ENCODE measurements at regions not wholly inside any gene's neighbourhood (a gene's known extent, or its start where the extent isn't known, plus 50 kb on each side); places are given as distances from the start of the nearest gene placed in this dataset.

GRCh38 chr13:74969419-74969818, 512.5 kb downstream of the TBC1D4 start:
- no TSS peak for BruUV-seq (replicated peaks)
- CTCF ChIA-PET, result no interaction called here
- H3K27me3 ChIP-seq (replicated peaks; ENCODE audit: insufficient read depth, low read depth, low read length, poor library complexity), result no peaks in the 10 kb centered on the region
- no peaks in the 10 kb centered on the region for H3K36me3 ChIP-seq (ENCODE audit: insufficient read depth, low read length, poor library complexity, severe bottlenecking)
- POLR2A ChIA-PET (ENCODE audit: low non-redundant PET), result no interaction called here
- TF ChIP-seq CTCF (conservative IDR thresholded peaks at IDR 0.05; ENCODE audit: low read depth, low read length) (no peak), EZH2 (IDR thresholded peaks at IDR 0.05; ENCODE audit: borderline replicate concordance, low read depth, low read length, poor library complexity, severe bottlenecking) (no peak)
- H3K4me3 ChIP-seq (ENCODE audit: low read depth, low read length, poor library complexity, severe bottlenecking), result no peak overlapping the region
- intact Hi-C loops (cut with micrococcal nuclease; ENCODE audit: unreplicated experiment), result no loop called here
- no peaks in the 10 kb centered on the region for H3K9me3 ChIP-seq (ENCODE audit: low read depth, low read length, poor library complexity, severe bottlenecking)
- no peaks in the 10 kb centered on the region for H3K4me1 ChIP-seq (ENCODE audit: insufficient read depth, low read length, poor library complexity, severe bottlenecking)
- no peak for DNase-seq (ENCODE audit: low spot score)
- H3K27ac ChIP-seq (ENCODE audit: low read depth, low read length, poor library complexity, severe bottlenecking), result no peak overlapping the region

DNA sequence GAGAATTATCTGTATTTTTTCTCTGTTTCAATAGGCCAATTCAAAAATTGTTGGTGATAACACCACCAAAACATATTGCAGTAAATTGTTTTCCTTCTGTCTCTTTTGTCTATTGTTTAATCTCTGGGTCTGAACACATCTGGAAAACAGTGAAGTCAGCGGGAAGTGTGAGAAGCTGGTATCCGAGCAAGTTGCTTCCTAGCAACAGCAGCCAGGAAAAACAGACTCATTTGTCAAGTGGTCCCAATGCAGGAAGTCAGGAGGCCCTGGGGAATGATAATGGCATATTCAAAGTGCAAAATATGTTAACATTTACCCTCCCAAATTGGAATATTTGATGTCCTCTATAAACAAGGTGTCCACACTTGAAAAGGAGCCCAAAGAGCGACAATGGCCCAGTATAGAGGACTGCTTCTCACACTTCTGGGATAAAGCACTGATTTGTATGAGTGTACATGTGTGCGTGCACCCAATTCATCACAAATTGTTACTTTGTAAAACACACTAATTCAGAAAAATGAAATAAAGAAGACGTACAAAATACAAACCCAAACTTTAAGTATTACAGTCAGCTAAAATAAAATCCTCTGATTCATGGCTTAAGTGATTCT, 515.0 kb downstream of the TBC1D4 start:
- Histone ChIP-seq H3K4me1 (ENCODE audit: insufficient read depth, low read length, poor library complexity, severe bottlenecking) (no peaks in the 10 kb centered on the region), H3K27ac (ENCODE audit: low read depth, low read length, poor library complexity, severe bottlenecking) (no peak overlapping the region), H3K9me3 (ENCODE audit: low read depth, low read length, poor library complexity, severe bottlenecking) (no peaks in the 10 kb centered on the region), H3K4me3 (ENCODE audit: low read depth, low read length, poor library complexity, severe bottlenecking) (no peak overlapping the region), H3K36me3 (ENCODE audit: insufficient read depth, low read length, poor library complexity, severe bottlenecking) (no peaks in the 10 kb centered on the region), H3K27me3 (replicated peaks; ENCODE audit: insufficient read depth, low read depth, low read length, poor library complexity) (no peaks in the 10 kb centered on the region)
- CTCF ChIA-PET, result no interaction called here
- POLR2A ChIA-PET (ENCODE audit: low non-redundant PET), result no interaction called here
- intact Hi-C loops (cut with micrococcal nuclease; ENCODE audit: unreplicated experiment), result no loop called here
- peak; percentile 3 for DNase-seq (ENCODE audit: low spot score)
- BruUV-seq (replicated peaks), result no TSS peak
- TF ChIP-seq CTCF (conservative IDR thresholded peaks at IDR 0.05; ENCODE audit: low read depth, low read length), result no peak
- TF ChIP-seq EZH2 (IDR thresholded peaks at IDR 0.05; ENCODE audit: borderline replicate concordance, low read depth, low read length, poor library complexity, severe bottlenecking), result no peak

DNA sequence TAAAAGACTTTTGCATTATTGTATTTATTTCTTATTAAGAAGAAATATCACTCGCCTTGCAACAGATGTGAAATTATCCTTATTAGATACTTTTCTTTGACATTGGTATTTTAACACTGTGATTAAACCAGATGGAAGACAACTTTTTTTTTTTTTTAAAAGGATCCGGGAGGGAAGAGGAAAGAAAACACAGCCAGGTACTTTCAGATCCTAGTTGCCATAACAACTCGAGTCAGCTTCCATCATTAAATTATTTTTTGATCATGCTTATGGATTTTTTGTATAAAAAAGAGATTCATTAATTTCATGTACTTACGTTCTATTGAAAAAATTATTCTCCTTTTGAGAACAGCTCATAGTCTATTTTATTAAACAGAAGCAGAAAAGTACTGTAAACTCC, 515.7 kb downstream of the TBC1D4 start:
- POLR2A ChIA-PET (ENCODE audit: low non-redundant PET), result no interaction called here
- intact Hi-C loops (cut with micrococcal nuclease; ENCODE audit: unreplicated experiment), result no loop called here
- H3K4me3 ChIP-seq (ENCODE audit: low read depth, low read length, poor library complexity, severe bottlenecking), result no peak overlapping the region
- TF ChIP-seq CTCF (conservative IDR thresholded peaks at IDR 0.05; ENCODE audit: low read depth, low read length) (no peak), EZH2 (IDR thresholded peaks at IDR 0.05; ENCODE audit: borderline replicate concordance, low read depth, low read length, poor library complexity, severe bottlenecking) (no peak)
- DNase-seq (ENCODE audit: low spot score), result no peak
- H3K4me1 ChIP-seq (ENCODE audit: insufficient read depth, low read length, poor library complexity, severe bottlenecking), result no peaks in the 10 kb centered on the region
- H3K27me3 ChIP-seq (replicated peaks; ENCODE audit: insufficient read depth, low read depth, low read length, poor library complexity), result no peaks in the 10 kb centered on the region
- no peak overlapping the region for H3K27ac ChIP-seq (ENCODE audit: low read depth, low read length, poor library complexity, severe bottlenecking)
- H3K36me3 ChIP-seq (ENCODE audit: insufficient read depth, low read length, poor library complexity, severe bottlenecking), result no peaks in the 10 kb centered on the region
- CTCF ChIA-PET, result no interaction called here
- no TSS peak for BruUV-seq (replicated peaks)
- no peaks in the 10 kb centered on the region for H3K9me3 ChIP-seq (ENCODE audit: low read depth, low read length, poor library complexity, severe bottlenecking)
